Head of caudate nucleus (tissue), 42 donors: ENCODE measurements at regions not wholly inside any gene's neighbourhood (a gene's known extent, or its start where the extent isn't known, plus 50 kb on each side); places are given as distances from the start of the nearest gene placed in this dataset.
"Not testable (repeated sequence)": the region's sequence is repeated elsewhere in the genome, so short reads cannot be mapped to it uniquely, and the experiment has no call there.

Source experiments
- DNase-seq, 42 donors: peaks; one replicate each; pipeline versions ENCODE4 v3.0.0 to v3.0.0-alpha.2; 2020 to 2021; ENCODE audit warnings: mixed read lengths in 7 of 42
- intact Hi-C: fragments of 100-400 bp; cut with DNase I; formaldehyde crosslinking; loops from one replicate; pipeline ENCODE4 v1.15.0; 2022

DNA sequence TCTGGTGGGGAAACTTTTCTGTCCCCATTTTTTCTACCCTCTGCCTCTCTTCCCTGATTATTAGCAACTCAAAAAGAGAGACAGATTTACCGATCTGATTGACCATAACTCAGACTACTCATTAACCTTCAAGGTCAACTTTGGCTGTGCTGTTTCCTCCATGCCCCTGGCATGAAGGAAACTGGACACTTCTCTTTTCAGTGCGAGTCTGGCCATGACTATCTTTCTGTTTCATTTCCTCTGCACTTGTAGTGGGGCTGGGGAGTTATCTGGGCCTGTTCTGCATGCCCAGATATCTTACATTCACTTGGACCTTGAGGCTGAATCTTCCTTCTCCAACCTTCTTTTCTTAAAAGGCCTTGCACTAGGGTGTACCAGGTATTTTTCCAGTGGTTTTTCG, 76.9 kb upstream of the SLCO2A1 start:
- intact Hi-C loops: no loop called here
- no peak for DNase-seq

DNA sequence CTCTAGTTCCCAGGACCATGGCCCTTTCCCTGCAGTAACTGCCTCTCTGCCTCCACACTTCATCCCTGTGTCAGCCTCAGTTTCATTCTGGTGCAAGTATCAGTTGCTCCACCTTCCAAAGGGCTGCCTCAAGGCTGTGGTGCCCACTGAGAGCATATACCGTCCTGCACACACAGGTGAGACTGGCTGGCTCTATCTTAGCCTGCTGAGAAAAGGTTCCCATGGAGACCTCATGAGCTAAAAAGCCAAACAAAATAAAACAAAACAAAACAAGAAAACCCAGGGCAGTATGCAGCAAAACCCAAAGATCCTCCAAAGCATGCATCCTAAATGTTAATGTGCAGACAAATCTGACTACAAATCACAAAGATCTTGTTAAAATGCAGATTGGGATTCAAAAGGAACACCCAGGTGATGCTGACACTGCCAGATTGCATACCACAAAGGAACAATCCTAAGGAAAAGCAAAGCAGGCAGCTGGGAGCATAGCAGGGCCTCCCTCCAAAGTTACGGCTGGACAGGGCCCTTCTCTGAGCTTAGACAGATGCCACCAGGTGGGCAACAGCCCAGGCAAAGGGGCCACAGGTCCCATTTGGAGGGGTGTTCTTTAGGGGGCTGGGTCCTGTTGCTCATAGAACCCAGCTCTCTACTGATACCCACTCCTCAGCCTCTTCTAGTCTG, 76.3 kb upstream of the SLCO2A1 start:
- no peak for DNase-seq
- intact Hi-C loops: no loop called here

DNA sequence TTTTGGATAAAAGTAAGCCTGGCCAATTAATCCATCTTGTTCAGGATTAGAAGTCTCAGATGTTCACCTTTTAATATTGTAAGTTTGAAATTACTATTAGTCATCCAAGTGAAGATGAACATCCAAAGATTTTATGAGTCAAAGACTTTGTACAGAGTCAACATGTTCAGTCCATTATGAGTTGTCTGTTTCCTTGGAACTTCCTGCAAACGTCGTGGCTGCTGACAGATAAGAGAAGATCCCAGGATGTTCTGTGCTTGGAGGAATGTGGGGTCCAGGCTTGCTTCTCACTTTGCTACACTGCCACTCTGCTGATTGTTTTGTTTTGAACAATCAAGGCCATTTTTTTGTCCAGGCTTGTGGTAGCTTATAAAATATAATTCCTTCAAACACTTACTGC, 74.3 kb upstream of the SLCO2A1 start:
- intact Hi-C loops: no loop called here
- no peak for DNase-seq

DNA sequence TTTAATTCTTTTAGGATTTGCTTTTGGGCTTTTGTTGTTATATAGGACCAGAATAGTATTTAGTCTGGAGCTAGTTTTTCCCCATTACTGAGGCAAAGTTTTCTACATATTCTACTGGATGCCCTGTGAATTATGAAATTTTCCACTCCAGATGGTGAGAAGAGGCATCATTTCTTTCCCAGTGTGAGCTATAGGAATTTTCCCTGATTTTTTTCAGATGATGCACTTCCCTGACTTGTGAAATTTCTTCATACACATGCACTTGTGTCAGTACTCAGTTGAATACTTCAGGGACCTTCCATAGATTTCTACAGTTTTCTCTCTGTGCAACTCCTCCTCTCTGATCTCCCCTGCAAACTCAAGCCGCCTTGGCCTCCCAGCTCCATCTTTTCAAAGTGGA, 73.7 kb upstream of the SLCO2A1 start:
- intact Hi-C loops: no loop called here
- DNase-seq: no peak

DNA sequence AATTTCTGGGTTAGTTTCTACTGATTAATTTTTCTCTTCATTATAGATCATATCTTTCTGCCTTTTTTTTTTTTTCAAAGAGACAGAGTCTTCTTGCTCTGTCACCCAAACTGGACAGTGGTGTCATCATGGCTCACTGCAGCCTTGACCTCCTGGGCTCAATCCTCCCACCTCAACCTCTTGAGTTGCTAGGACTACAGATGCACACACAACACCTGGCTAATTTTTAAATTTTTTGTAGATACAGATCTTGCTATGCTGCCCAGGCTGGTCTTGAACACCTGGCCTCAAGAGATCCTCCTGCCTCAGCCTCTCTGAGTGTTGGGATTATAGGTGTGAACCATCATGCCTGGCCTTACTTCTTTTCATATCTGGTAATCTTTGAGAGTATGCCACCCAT, 73.3 kb upstream of the SLCO2A1 start:
- DNase-seq: no peak
- intact Hi-C loops: no loop called here

DNA sequence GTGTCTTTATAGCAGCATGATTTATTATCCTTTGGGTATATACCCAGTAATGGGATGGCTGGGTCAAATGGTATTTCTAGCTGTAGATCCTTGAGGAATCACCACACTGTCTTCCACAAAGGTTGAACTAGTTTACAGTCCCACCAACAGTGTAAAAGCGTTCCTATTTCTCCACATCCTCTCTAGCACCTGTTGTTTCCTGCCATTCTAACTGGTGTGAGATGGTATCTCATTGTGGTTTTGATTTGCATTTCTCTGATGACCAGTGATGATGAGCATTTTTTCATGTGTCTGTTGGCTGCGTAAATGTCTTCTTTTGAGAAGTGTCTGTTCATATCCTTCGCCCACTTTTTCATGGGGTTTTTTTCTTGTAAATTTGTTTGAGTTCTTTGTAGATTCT, 66.5 kb upstream of the SLCO2A1 start:
- intact Hi-C loops: not testable (repeated sequence)

DNA sequence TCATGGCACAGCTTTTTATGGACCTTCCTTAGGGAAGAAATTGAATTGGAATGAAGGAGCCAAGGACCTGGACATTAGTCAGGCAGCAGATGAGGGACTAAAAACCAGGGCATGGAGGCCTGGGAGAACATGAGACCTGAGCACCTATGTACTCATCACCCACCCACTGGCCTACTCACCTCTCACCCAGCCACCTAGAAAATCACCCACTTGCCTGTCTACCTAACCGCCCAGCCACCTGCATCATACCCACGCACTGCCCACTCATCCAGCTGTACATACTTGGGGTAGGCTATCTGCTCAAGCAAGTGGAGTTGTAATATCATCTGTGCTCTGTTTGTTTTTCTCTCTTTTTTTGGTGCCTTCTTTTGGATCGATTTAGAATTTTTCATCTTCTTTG, 65.3 kb upstream of the SLCO2A1 start:
- intact Hi-C loops: no loop called here
- DNase-seq: no peak

More for the DNA sequence above, 66.5 kb upstream of the SLCO2A1 start:
- not testable (repeated sequence) for DNase-seq

DNA sequence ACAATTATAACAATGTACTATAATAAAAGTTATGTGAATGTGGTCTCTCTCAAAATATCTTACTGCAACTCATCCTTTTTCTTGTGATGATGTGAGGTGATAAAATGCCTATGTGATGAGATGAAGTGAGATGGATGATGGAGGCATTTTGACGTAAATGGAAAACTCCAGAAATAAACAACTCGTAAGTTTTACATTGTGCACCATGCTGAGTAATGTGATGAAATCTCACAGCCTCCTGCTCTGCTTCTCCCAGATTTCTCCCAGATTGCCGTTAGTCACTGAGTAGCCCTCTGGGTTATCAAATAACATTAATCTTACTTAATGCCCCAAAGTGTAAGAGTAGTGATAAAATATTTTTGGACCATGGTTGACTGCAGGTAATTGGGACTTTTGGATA, 64.8 kb upstream of the SLCO2A1 start:
- intact Hi-C loops: no loop called here
- DNase-seq: no peak

DNA sequence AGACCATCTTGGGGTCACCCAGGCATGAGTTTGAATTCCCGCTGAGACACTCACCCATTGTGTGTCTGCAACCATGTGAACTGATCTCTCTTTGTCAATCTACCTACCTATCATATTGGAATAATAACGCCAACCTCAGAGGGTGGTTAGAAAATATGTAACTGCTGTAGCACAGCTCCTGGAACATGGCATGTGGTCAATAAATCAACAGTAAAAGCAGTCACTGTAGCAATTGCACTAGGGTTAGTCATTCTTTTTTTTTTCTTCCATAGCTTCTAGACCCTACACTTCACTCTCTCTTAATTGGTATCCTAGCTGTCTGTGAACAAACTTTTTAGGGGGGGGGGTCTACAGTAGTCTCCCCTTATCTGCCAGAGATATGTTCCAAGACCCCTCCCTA, 64.2 kb upstream of the SLCO2A1 start:
- DNase-seq: no peak
- intact Hi-C loops: no loop called here

DNA sequence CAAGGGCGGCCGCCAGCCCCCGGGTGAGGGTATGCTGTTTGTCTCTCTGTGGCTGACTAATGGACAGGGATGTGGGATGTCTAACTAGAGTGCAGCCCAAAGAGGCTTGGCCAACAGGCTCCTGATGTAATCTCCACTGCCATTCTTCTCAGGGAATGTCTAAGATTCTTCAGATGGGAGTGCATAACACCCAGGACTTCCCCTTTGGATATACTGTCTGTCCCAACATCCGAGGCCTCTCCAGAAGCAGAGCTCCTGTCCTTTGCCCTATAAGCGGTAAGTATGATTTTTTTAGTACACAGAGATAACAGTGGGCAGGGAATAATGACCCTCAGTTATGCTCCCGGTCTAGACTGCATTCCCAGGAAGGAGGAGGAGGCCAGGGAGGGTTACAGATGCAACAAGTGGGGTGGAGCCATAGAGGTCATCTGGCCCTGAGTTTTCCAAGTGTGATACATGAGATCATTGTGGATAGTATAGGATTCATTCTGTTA, 62.5 kb upstream of the SLCO2A1 start:
- intact Hi-C loops: no loop called here
- no peak for DNase-seq

DNA sequence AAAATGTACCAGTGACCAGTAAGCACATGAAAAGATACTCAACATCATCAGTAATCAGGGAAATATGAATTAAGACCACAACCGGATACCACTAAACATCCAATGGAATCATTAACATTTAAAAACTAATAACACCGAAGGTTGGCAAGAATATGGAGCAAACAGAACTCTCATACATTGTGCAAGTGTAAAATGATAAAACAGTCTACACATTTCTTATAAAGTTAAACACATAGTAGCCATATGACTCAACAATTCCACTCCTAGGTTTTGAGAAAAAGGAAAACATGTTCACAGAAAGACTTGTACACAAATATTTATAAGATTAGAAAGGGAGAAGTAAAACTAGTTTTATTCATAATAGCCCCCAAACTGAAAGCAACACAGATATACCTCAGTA, 60.3 kb upstream of the SLCO2A1 start:
- intact Hi-C loops: no loop called here
- DNase-seq: no peak

DNA sequence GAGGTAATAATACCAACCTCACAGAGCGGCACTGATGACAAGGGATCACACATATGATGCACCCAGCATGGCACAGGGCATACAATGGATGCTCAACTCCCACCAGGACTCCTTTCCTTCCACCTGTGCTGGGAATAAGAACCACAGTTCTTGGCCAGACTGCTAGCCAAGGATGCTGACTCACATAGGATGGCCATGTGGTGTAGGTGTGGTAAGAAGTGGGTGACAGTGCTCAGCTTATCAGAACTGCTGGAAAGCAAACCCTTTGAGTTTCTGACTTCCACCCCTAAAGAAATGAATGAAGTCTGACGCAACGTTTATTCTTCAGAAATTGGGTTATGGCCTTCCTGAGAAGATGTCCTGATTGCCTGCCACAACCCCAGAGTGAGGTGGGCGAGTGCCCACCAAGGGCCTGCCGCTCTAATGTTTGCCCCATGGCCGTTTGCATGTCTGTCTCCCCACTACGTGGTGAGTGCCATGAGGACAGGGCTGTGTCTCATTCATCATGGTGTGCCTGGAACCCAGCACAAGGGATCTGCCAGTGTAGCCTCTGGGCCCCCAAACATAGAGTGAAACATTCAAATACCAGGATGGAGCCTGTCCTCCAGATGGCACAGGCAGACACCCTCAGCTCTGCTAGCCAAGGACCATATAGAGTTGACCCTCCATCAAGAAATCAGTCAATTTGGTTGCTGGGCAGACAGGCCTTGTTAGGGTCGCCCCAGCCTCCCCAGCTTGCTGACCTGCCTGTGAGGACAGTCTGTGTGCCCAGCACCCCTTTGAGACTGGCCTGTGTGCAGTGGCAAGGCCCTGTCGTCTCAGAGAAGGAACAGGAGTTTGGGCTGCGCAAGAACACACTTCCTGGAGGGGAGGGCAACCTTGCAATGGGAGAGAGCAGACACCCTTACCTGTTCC, 57.6 kb upstream of the SLCO2A1 start:
- intact Hi-C loops: no loop called here
- DNase-seq: peak in 2 of 42 donors; percentile 4 to 13

DNA sequence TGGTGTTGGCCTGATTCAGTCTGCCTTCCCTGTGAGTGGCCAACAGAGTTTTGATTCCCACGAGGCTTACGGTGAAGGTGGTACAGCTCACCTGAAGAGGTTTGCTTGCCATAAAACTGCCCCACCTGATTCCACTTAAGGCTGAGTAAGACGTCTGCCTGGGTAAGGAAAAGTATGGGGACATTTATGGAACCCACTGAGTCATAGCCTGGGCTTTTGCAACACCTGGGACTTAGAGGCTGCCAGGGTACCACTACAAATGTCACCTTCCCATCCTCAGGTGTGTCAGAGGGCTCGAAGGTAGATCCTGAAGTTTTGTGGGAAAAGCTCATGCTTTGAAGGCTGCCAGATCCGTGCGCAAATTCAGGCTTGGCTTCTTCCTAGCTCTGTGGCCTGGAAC, 56.9 kb upstream of the SLCO2A1 start:
- DNase-seq: no peak
- intact Hi-C loops: no loop called here

DNA sequence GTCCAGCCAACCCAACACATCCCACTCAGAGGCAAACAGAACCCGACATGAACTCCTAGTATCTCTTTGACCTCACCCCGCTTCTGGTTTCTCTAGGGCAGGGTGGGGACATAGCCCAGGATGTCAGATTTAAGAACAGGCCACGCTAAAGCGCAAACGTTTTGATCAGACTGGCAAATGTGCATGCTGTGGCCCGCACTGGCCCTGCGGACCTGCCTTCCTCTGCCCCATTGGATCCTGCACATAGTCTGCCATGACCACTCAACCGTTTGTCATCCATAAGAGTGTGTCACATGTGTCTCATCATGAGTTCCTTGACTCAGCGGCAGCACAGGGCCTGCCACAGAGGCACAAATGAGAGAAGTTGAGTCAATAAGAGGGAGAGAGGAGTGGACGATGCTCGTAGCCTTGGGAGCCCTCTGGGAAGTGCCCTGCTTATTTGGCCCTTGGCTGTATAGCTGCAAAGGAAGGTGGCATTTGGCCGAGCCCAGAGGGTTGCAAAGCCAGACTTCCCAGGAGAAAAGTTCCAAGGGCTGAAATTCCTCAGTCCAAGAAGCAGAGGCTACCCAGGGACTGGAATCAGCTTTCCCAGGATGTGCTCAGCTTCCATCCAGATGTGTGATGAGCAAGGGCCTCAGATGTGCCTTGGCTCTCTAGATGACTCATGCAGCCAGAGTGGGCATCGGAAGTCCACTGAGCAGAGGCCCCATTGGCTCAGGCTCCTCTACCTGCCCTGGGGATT, 55.5 kb upstream of the SLCO2A1 start:
- intact Hi-C loops: no loop called here
- peak in 2 of 42 donors; percentile 8 to 14 for DNase-seq

DNA sequence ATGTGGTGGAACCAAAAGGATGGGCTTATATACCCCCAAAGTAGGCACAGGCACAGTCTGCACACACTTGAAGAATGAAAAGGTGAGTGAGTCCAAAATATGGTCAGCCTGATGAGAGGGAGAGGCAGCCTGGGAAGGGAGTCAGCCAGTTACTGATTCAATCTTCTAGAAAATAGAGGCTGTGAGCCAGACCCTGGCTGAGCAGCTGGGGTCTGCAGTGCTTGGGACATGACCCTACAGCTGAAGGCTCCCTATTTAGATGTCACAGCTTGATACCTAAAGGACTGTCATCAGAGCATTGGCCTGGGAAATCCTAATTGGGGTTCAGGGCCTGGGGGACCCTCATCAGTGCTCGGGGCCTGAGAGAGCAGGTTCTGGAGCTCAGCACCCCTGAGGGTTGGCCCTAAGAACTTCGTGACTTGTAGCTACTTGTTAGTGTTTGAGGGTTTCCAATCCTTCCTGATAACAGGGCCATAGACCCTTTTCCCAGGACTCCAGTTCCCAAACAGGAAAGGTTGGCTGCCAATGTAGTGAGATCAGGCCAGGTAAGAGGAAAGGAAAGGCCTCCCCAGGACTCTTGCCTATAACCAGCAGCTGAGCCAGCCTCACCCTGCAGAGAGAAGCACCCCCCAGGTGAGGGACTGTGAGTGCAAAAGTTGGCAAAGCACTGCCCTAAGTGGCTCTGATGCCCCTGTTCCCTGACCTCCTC, 54.7 kb upstream of the SLCO2A1 start:
- intact Hi-C loops: no loop called here
- peak in 2 of 42 donors; percentile 8 to 20 for DNase-seq

DNA sequence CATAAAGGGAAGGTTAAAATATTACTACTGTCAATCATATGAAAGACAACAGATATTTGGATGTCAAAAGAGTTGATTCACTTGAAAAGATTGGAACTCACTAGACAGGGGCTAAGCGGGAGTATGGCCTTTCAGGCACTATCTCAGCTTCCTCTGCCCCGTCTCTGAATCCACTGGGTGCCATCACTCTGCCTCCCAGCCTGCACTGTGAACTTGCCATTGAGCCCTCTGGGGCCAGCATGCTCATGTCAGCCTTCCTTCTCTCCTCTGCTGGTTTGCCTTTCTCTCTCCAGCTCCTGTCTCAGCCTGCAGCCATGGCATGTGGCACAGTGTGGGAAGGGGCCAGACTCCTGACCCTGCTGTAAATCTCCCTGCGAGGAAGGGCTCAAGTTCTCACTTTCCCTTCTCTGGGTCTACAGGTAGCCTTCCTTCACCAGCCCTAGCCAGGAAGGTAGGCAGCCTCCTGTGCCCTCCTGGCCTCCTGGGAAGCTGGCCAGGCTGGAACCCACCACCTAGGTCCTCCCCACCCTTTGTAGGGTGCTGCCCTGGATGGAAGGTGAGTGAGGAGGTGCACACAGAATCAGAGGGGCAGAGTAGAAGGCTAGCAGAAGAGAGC, 54.0 kb upstream of the SLCO2A1 start:
- DNase-seq: peak in 2 of 42 donors; percentile 6 to 17
- intact Hi-C loops: no loop called here

DNA sequence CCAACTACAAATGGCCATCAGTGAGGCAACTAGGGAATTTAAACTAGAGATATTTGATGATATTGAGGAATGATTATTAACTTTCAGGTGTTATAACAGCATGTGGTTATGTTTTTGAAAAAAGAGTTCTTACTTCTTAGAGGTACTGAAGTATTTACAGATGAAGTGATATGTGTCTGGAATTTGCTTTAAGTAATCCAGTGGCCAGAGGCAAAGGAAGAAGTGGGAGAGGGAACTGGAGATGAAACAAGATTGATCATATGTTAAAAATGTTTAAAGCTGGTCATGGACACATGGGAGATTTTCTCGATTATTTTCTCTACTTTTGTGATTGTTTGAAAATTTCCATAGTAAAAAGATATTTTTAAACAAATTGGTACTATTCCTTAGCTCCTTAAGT, 53.3 kb upstream of the SLCO2A1 start:
- DNase-seq: no peak
- intact Hi-C loops: no loop called here

DNA sequence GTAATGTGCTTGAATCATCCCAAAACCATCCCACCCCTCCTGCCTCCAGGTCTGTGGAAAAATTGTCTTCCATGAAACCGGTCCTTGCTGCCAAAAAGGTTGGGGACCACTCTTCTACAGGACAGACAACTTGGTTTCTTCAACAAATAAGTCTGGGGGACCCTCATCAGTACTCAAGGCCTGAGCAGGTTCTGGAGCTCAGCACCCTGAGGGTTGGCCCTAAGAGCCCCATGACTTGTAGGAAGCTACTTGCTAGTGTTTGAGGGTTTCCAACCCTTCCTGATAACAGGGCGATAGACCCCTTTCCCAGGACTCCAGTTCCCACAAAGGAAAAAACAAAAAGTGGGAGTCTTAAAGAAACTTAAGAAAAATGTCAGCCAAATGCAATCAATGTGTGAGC, 52.9 kb upstream of the SLCO2A1 start:
- DNase-seq: peak in 2 of 42 donors; percentile 13 to 15
- intact Hi-C loops: no loop called here

DNA sequence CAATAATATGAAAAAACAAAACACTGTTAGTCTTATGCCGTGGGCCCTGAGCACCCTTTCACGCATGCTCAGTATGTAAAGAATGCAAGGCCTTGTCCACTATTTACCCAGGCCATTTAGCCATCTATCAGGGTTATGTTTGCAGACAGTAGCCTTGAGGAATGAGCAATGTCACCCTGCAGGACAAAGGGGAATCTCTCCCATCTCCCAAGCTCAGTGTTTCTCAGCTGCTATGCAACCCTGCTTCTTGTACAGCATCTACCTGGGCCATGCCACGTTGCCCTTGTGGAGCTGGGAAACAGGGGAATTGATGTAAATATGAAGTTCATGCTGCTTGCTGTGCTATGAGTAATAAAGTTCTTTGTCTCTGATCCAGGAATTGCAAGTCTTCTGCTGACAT, 51.5 kb upstream of the SLCO2A1 start:
- peak in 2 of 42 donors; percentile 5 to 6 for DNase-seq
- intact Hi-C loops: no loop called here
